ENCODE measurements at regions not wholly inside any gene's neighbourhood (a gene's known extent, or its start where the extent isn't known, plus 50 kb on each side); places are given as distances from the start of the nearest gene placed in this dataset.

GRCh38 chr2:64876137-64876647, 113.0 kb upstream of the SLC1A4 start:
- TF ChIP-seq CTCF (IDR thresholded peaks at IDR 0.05) (no peak), POLR2A (IDR thresholded peaks at IDR 0.05) (peak in 1 of 2 donors; percentile 28)
